Muscle layer of colon (tissue), 2 donors: ENCODE measurements at regions not wholly inside any gene's neighbourhood (a gene's known extent, or its start where the extent isn't known, plus 50 kb on each side); places are given as distances from the start of the nearest gene placed in this dataset.
"Not testable (repeated sequence)": the region's sequence is repeated elsewhere in the genome, so short reads cannot be mapped to it uniquely, and the experiment has no call there.

Source experiments
- H3K27ac ChIP-seq: one replicate; pipeline ENCODE4 v1.7.0; 2013; ENCODE audit warnings: low read depth, mild to moderate bottlenecking, low read length, moderate library complexity
- H3K27me3 ChIP-seq, 2 donors: one replicate each; pipeline ENCODE4 v1.7.0; 2013; ENCODE audit warnings: low read length in 2 of 2, mild to moderate bottlenecking in 2 of 2; ENCODE audit not compliant: insufficient read depth in 2 of 2, control insufficient read depth in 1 of 2
- H3K36me3 ChIP-seq: one replicate; pipeline ENCODE4 v1.7.0; 2013; ENCODE audit warnings: mild to moderate bottlenecking, low read length; ENCODE audit not compliant: insufficient read depth
- H3K4me1 ChIP-seq: one replicate; pipeline ENCODE4 v1.7.0; 2013; ENCODE audit warnings: mild to moderate bottlenecking, low read length; ENCODE audit not compliant: insufficient read depth
- H3K4me3 ChIP-seq, 2 donors: one replicate each; pipeline ENCODE4 v1.7.0; 2013; ENCODE audit warnings: low read length in 2 of 2, low read depth in 1 of 2, mild to moderate bottlenecking in 1 of 2, moderate library complexity in 1 of 2
- H3K9ac ChIP-seq: one replicate; pipeline ENCODE4 v1.7.0; 2013; ENCODE audit warnings: low read length
- H3K9me3 ChIP-seq: one replicate; pipeline ENCODE4 v1.7.0; 2013; ENCODE audit warnings: mild to moderate bottlenecking, low read length
- donor health status: abdominal sarcoma.
- donor health status: Adenocarcinoma of cecum.

DNA sequence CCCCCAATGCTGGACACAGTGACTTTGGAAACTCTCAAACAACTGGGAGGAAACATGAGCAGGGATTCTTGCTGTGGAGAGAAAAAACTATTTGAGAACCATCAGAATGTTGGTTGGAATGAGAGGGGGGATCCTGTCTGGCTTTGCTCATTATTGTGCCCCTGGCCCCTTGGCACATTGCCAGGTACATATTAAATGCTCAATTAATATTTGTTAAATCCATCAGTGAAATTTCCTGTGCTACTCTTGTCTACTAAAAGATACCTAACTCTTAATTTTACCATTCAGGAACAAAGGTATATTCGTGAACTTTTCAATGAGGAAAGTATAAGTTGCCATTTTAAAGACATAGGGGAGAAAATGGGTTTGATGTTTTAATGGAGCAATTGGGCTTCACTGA lies 329.4 kb downstream of the OTUD1 start:
- Histone ChIP-seq H3K36me3 (no peaks in the 10 kb centered on the region), H3K4me3 (no peak overlapping the region), H3K9me3 (no peaks in the 10 kb centered on the region), H3K27me3 (no peaks in the 10 kb centered on the region), H3K27ac (no peak overlapping the region), H3K9ac (no peak overlapping the region), H3K4me1 (no peaks in the 10 kb centered on the region)

DNA sequence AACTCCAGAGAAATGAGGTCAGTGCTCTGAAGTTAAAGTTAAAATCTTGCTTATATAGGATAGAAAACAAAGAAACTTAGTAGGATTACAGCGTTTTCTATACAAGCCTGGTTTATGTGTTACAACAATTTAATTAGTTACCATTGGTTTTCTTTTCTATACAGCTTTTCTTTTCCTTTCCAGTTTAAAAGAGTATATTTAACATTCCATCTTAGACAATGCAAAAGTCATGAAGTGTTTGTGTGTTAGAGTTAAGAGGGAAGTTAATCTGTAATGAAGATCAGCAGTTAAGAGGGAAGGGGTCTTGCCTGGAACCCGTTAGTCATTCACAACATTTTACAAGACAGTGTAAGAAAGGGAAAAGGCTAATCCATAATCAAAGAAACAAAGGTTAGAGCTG lies 338.3 kb downstream of the OTUD1 start:
- no peak overlapping the region for H3K9ac ChIP-seq
- H3K27ac ChIP-seq, result no peak overlapping the region
- no peaks in the 10 kb centered on the region for H3K4me1 ChIP-seq
- no peaks in the 10 kb centered on the region for H3K36me3 ChIP-seq
- H3K27me3 ChIP-seq, result no peaks in the 10 kb centered on the region
- H3K9me3 ChIP-seq, result no peaks in the 10 kb centered on the region
- no peak overlapping the region for H3K4me3 ChIP-seq

DNA sequence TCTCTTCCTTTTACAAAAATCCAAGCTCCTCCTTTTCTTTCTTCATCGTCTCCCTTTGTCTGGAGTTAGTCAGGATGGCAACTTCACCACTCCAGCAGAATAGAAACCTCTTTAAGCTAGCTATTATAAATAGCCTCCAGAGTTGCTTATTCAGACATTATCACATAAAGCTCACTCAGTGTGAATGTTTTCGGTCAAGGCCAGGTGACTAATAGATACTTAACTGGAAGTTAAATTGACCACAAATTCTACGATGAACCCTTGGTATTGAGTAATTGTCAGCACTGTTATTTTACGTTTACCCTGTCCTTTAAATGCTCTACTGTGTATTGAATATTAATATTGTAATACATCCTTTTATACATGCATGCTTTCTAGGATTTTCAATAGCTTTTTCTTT lies 340.4 kb downstream of the OTUD1 start:
- H3K9me3 ChIP-seq, result no peaks in the 10 kb centered on the region
- no peak overlapping the region for H3K9ac ChIP-seq
- no peaks in the 10 kb centered on the region for H3K27me3 ChIP-seq
- no peak overlapping the region for H3K27ac ChIP-seq
- H3K36me3 ChIP-seq, result no peaks in the 10 kb centered on the region
- H3K4me1 ChIP-seq, result no peaks in the 10 kb centered on the region
- no peak overlapping the region for H3K4me3 ChIP-seq

DNA sequence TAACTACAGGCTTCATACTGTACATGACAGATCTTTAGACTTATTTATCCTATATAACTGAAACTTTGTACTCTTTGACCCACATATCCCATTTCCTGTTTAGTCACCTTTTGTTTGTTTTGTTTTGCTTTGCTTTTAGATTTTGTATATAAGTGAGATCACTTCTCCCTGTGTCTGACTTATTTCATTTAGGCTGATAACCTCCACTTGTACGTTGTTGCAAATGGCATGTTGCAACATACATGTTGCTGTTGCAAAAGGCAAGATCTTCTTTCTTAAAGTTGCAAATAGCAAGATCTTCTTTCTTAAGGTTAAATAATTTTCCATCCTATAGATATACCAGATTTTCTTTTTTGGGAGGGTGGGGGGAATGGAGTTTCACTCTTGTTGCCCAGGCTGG lies 341.5 kb downstream of the OTUD1 start:
- H3K36me3 ChIP-seq, result no peaks in the 10 kb centered on the region
- no peaks in the 10 kb centered on the region for H3K9me3 ChIP-seq
- no peak overlapping the region for H3K27ac ChIP-seq
- no peaks in the 10 kb centered on the region for H3K4me1 ChIP-seq
- no peaks in the 10 kb centered on the region for H3K27me3 ChIP-seq
- no peak overlapping the region for H3K9ac ChIP-seq
- H3K4me3 ChIP-seq, result no peak overlapping the region

DNA sequence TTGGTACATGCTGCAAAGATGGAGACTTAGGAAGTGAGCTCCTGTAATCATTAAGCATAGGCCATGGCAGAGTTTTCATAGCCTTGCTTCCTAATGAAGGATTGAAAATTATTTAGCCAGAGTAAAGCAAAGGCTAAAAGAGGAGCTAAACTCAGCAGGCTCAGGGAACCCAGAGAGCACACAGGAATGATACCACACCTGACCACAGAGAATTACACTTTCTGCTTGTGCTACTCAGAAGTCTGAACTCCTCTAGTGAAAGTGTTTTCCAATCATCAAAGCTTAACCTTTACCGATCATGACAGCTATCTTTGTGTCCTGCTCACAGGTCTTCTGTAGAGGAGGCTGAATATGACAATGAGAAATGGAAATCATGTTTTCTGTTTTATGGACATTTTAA lies 347.7 kb downstream of the OTUD1 start:
- Histone ChIP-seq H3K36me3 (no peaks in the 10 kb centered on the region), H3K27ac (no peak overlapping the region), H3K9me3 (no peaks in the 10 kb centered on the region), H3K4me3 (no peak overlapping the region), H3K9ac (no peak overlapping the region), H3K4me1 (no peaks in the 10 kb centered on the region), H3K27me3 (no peaks in the 10 kb centered on the region)

DNA sequence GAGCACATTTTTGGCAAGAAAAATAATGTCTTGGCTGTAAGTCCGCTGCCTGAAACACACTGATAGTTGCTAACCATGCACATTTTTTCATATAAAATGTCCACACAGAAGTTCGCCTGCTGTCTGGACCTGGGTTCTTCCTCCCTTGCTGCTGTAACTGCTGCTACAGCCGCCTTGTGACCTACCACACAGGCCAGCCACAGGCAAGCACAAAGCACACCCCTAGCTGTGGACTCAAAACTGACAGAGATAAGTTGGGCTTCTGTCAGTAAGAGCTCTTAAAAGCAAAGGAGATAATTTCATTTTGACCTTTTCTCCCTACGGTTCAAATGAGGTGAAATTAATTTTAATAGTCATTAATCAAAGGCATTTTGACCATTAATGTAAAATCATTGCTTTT lies 354.7 kb downstream of the OTUD1 start:
- no peak overlapping the region for H3K9ac ChIP-seq

DNA sequence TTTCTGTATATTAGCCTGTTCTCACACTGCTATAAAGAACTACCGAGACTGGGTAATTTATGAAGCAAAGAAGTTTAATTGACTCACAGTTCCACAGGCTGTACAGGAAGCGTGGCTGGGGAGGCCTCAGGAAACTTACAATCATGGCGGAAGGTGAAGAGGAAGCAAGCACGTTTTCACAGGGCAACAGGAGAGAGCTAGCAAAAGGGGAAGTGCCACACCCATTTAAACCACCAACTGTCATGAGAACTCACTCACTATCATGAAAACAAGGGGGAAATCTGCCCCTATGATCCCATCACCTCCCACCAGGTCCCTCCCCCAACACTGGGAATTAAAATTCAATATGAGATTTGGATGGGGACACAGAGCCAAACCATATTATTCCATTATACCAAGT lies 358.6 kb downstream of the OTUD1 start:
- not testable (repeated sequence) for H3K9ac ChIP-seq, H3K36me3 ChIP-seq, H3K4me1 ChIP-seq, H3K4me3 ChIP-seq, H3K27ac ChIP-seq, H3K9me3 ChIP-seq, H3K27me3 ChIP-seq

More for the DNA sequence above, 354.7 kb downstream of the OTUD1 start:
- Histone ChIP-seq H3K27me3 (no peaks in the 10 kb centered on the region), H3K4me1 (no peaks in the 10 kb centered on the region), H3K27ac (no peak overlapping the region), H3K9me3 (no peaks in the 10 kb centered on the region), H3K4me3 (no peak overlapping the region), H3K36me3 (no peaks in the 10 kb centered on the region)

DNA sequence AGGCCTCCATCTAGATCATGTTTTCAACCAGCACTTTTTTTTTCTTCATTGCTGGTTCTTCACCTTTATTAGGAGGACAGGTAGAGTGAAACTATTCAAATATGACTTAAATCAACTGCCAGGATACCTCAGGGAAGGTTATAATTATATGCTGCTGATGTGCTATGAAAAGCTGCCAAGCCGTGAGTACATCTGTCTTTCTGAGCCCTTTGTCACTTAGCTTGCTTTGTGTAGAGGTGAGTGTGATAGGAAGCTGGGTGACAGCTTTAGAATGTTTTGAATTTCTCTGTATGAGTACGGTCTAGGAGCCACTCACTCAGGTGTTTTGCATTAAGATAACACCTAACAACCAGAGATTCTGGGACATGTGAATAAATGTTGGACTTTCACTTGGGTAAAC lies 365.2 kb downstream of the OTUD1 start:
- no peak overlapping the region for H3K4me3 ChIP-seq
- H3K4me1 ChIP-seq, result peaks cover 4% of the 10 kb centered on the region
- no peaks in the 10 kb centered on the region for H3K9me3 ChIP-seq
- H3K27ac ChIP-seq, result no peak overlapping the region
- H3K9ac ChIP-seq, result no peak overlapping the region
- no peaks in the 10 kb centered on the region for H3K36me3 ChIP-seq
- no peaks in the 10 kb centered on the region for H3K27me3 ChIP-seq

DNA sequence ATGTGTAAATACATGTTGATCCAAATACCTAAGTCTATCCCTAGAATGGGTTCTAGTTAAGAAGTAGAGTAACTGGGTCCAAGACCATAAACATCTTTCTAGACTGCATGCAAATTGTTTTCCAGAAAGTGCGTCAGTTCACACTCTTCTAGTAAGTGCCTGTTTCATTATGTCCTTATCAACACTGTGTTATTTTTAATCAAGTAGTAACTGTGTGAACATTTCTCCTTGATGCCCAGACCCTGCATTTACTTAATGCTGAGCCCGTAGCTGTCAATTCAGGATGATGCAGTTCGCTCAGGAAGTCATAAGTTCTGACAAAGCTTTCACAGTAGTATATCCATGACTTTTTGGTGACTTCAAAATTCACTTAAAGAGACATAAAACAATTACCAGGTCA lies 374.8 kb downstream of the OTUD1 start:
- H3K27me3 ChIP-seq, result no peaks in the 10 kb centered on the region
- no peaks in the 10 kb centered on the region for H3K4me1 ChIP-seq
- H3K9ac ChIP-seq, result no peak overlapping the region
- H3K9me3 ChIP-seq, result no peaks in the 10 kb centered on the region
- no peak overlapping the region for H3K4me3 ChIP-seq
- no peaks in the 10 kb centered on the region for H3K36me3 ChIP-seq
- H3K27ac ChIP-seq, result no peak overlapping the region

DNA sequence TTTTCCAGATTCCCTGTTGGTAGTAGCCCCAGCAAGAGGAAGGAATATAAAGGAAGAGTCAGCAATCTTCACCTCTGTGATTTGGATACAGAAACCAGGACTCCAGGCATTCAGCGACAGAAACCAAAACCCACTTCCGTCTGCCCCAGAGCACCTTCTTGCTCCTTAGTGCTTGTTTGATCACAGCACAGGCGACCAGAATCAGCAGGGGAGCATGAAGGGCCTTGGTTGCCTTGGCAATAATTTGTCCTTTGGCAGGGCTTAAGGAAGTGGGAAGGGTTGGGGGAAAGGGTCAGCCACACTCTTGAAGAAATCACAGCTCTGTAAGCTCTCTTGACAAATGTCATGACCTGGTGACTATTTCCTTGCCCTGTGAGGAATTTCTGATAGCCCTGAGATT lies 379.6 kb downstream of the OTUD1 start:
- H3K27me3 ChIP-seq, result no peaks in the 10 kb centered on the region
- H3K4me3 ChIP-seq, result no peak overlapping the region
- no peaks in the 10 kb centered on the region for H3K9me3 ChIP-seq
- no peaks in the 10 kb centered on the region for H3K4me1 ChIP-seq
- H3K27ac ChIP-seq, result no peak overlapping the region
- no peak overlapping the region for H3K9ac ChIP-seq
- no peaks in the 10 kb centered on the region for H3K36me3 ChIP-seq

DNA sequence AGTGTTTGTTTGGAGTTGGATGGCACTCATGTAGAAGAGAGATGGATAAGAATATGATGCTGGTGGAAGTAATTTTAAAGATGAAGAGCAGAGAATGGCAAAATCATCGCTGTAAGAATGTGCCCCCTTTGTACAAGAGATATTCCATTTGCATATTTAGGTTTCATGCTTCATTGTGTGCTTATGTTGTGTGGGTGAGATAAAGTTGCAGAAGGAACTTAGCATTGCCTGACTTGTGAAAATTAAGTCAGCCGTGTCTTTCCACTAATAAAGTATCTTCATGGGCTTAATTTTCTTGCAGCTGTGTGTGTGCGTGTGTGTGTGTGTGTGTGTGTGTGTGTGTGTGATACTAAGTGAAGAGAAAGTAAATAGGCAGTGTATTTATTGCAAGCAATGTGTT lies 381.9 kb downstream of the OTUD1 start:
- no peak overlapping the region for H3K9ac ChIP-seq
- no peaks in the 10 kb centered on the region for H3K4me1 ChIP-seq
- H3K27ac ChIP-seq, result no peak overlapping the region
- H3K36me3 ChIP-seq, result no peaks in the 10 kb centered on the region
- H3K4me3 ChIP-seq, result no peak overlapping the region
- H3K27me3 ChIP-seq, result no peaks in the 10 kb centered on the region
- no peaks in the 10 kb centered on the region for H3K9me3 ChIP-seq

DNA sequence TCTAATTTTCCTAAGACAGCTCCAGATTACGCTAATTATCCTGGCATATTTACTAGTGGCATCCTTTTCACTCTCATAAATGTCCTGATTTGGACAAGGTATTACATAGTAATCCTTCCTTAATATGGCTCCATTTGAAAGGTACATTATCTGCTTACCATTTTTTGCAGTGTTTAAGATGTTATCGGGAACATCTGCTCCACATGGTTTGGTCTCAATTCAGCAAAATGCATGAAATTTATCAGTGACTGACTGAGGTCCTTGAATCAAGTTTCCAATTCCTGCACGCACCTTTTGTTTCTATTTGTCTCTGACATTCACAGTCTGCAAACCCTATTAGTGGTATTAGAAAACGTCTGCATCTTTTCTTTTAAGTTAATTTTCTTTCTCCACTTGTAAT lies 384.1 kb upstream of the KIAA1217 start:
- Histone ChIP-seq H3K9me3 (no peaks in the 10 kb centered on the region), H3K9ac (no peak overlapping the region), H3K27ac (no peak overlapping the region), H3K4me1 (no peaks in the 10 kb centered on the region), H3K4me3 (no peak overlapping the region), H3K36me3 (no peaks in the 10 kb centered on the region), H3K27me3 (no peaks in the 10 kb centered on the region)
